DMS79 (cell line): ENCODE measurements at regions not wholly inside any gene's neighbourhood (a gene's known extent, or its start where the extent isn't known, plus 50 kb on each side); places are given as distances from the start of the nearest gene placed in this dataset.

Source experiments
- DNase-seq: peaks from one replicate; lab custom pipeline; 2025; lab: John Stamatoyannopoulos, UW

DNA sequence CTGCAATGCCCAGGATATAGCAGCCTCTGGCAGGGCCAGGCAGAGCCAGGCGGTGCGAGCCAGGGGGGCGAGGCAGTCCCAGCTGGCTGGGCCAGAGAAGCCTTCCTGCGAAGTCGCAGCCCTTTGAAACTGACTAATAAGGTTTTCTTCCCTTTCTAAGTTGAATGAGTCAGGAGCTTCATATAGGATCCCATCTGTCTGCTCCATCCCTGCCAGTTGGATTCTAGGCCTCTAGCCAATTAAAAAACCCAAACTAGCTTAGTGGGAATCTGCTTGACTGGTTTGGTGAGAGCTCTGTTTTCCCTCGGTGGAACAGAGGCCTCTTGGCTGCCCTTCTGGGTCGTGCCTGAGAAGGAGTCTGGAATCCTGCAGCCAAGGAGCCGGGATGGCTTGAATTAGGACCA is 70.1 kb upstream of the RAPGEF1 start:
- DNase-seq, result peak; percentile 64

DNA sequence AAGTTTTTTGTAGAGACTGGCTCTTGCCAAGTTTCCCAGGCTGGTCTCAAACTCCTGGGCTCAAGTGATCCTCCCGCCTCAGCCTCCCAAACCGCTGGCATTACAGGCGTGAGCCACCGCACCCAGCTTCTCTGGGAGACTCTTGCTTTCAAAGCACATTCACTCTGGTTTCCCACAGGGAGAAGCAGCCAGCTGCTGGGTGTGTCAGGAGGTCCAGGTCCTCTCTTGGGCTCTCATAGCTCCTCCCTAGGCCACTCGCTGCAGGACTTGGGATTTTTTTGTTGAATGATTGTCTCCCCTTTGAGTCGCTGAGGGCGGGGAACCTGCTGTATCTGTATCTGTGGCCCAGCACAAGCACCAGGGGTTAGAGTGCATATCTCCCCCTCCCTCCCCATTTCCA is 68.4 kb upstream of the RAPGEF1 start:
- no peak for DNase-seq

DNA sequence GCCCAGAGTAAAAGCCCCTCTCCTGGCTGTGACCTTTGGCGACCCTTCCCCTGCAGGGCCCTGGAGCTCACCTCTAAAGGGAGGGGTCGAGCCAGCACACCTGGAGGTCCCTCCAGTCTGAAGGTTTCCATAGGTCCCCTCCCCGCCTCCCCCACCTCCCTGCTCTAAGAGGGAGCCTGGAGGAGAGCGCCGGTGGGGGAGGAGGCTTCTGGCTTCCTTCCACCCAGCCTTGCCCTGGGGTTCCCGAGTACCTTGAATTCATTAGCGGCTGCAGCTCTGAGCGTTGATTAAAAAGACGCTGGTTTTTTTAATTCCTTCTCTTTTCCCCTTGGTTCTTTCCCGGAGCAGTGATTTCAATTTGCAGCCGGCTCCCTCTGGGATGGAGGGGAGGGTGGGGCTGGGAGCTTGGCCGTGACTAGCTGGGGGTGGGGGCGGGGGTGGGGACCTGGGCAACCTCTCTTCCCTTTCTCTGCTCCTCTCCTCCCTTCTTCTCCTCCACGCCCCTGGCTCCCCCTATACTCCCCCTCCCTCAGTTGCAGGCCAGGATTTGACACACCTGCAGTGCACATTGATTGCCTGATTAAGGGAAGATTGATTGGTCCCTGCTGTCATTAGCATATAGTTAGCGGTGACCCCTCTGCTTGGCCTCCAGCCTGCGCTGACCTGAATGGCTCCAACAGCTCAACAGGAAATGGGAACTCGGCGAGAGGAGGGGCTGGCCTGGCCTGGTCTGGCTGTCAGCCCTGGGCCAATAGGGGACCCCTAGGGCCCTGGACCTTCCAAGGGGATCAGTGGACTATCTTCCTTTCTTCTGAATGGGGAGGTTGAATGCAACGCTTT is 67.5 kb upstream of the RAPGEF1 start:
- peak; percentile 27 for DNase-seq

DNA sequence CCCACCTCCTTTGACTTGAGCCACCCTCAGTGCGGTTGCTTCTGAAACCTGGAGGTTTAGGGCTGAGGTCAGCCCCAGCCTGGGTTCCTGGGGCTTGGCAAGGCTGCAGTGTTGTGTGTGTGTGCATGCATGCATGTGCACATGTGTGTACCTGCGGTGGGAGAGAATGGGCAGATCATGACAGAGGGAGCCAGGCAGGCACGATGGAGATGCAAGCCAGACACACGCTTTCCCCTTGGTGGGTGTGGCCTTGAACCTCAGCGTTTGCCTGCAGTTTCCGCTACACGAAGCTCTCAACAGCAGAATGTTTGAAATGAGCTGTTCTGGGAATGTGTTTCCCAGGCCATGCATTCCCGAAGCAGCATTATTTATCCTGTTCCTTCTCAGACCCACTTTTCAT is 65.9 kb upstream of the RAPGEF1 start:
- no peak for DNase-seq

DNA sequence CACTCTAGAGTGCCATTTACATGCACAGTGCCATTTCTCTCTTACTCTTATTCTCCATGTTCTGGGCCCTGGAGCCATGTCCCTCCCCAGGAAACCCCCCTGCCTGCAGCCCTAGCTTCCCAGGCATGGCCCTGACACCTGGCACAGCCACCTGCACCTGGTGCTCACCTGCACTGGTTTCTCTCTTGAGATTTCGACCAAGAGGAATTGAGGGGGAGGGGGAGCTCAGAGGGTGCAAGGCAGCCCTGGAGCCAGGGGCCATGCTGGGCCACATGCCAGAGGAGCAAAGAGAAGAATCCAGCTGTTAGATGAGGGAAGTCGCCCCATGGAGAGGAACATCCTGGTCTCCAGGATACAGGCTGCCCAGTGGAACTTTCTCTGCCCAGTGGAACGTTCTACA is 65.0 kb upstream of the RAPGEF1 start:
- peak; percentile 38 for DNase-seq

DNA sequence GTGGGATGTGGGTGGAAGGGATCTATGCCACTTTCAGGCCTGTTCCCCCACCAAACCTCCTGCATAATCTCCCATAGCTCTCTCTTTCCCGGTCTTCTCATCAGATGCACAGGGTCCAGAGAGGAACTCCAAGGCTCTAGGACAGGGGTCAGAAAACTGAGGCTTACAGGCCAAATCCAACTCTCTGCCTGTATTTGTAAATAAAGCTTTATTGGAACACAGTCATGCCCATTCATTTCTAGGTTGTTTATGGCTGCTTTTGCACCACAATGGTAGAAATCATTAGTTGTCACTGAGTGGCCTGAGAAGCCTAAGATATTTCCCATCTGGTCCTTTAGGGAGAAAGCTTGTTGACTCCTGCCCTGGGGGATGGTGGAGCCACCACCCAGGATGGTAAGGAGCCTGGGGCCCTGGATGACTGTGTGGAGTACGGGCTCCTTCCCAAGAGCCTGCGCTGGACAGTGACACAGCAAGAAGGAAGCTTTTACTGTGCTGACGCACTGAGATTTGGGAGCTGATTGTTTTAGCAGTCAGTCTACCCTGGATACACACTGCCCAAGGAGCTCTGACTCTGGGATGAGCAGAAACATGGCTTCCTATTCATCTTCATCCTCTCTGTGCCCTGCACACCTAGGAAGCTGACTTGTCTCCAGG is 64.0 kb upstream of the RAPGEF1 start:
- DNase-seq, result no peak

DNA sequence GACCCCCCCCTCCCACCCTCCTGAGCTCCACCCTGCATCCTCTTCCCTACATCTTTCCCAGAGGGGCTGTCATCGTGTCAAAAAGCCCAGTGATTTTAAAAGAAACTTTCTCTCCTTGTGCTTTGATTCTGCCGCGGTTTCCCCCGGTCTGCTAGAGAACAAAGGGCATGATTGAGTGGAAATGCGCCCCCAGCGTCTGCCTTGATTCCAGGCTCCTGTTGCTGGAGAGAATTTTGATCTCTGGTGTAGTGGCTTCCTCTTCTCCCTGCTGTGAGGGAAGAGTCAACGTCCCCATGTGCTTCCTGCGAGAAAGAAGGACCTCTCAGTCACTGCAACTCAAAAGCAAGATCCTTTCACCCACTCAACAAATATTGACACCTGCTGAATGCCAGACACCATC is 61.9 kb upstream of the RAPGEF1 start:
- no peak for DNase-seq

DNA sequence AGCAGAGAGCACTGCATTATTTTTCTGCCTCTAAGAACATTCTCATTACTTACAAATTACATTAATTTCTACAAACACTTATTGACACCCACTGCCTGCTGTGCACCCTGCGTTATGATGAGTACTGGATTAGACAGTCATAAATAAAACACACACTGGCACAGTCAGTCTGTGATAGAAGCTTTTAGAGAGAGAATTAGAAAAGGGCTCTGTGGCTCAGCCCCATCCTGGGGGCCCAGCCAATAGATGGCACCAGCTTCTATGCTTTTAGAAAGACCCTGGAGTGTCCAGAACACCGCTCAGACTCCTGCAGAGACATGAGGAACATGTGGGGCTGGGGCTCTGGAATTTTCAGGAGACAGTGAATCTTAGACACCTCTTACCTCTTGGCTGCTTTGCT is 61.0 kb upstream of the RAPGEF1 start:
- DNase-seq, result no peak

DNA sequence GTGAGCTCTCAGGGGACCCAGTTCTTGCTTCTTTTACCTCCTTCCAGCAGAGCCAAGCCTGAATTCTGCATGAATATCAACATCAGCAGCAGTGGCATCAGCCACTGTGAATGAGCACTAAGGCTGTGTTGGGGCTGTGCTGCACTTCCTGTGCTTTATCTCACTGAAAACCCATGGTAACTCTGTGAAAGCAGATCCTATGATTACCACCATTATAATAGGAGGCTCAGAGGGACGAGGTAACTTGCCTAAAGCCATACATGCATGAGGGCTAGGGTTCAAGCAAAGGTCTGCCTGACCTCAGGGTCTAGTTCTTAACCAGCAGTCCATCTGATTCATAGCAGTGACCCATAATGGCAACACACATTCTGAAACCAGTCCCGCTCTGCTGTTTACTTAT is 60.5 kb upstream of the RAPGEF1 start:
- no peak for DNase-seq

DNA sequence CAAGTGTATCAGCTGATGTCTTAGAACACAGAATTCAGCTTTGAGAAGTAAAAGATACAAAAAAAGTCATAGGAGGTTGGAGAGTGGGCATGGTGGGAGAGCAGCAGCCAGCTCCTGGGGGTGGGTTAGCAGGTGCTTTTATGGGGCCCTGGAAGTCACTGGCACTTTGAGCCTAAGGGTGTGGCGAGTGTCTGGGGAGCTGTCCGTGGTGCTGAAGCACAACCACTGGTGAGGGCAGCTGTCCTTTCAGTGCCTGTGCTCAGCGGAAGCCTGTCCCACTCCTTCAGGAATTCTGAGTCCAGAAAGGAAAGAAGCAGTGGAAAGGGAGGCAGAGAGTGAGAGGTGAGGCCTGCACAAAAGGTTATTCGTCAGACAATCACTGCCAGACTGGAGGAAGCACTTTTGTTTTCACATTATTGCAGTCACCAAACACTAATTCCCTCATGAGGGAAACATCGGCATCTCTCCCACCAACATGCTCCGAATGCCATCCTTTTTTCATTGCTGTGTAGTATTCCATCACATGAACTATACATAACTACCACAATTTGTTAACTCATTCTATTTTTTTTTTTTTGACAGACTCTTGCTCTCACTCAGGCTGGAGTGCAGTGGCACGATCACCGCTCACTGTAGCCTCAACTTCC is 59.4 kb upstream of the RAPGEF1 start:
- no peak for DNase-seq

DNA sequence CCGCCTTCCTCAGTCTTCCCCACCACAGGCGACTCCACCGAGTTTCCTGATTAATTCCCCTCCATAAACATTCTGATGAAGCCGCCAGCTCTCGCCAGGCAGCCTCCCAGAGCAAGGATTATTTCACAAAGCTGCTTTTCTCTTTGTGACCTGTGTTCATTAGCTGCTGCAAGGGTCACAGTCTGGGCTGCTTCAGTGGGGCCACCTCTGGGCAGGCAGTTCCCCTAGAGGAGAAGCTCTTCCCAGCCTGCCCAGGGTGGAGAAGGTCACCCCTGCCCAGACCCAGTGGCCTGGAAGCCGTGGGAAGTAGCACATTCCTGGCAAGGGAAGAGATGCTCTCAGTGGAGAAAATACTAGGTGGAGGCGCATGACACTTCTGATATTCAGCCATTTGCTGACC is 58.4 kb upstream of the RAPGEF1 start:
- DNase-seq, result no peak

DNA sequence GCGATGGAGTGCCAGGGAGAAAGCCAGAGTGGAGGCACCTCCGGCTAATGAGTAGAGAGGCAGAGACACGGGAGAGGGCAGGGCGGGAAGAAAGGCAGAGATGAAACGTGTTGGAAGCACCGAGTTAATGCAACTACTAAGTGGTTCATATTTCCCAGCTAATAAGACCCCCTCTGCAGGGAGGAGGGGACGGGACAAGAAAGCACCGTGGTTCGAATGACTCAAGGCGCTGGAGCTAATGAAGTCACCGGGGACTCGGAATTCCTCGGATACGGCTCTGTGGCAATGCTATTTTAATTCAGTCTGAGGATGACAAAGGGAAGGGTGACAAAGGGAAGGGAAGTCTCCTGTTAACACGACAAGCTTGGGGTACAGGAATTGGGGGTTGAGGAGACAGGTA is 54.5 kb upstream of the RAPGEF1 start:
- DNase-seq, result no peak

DNA sequence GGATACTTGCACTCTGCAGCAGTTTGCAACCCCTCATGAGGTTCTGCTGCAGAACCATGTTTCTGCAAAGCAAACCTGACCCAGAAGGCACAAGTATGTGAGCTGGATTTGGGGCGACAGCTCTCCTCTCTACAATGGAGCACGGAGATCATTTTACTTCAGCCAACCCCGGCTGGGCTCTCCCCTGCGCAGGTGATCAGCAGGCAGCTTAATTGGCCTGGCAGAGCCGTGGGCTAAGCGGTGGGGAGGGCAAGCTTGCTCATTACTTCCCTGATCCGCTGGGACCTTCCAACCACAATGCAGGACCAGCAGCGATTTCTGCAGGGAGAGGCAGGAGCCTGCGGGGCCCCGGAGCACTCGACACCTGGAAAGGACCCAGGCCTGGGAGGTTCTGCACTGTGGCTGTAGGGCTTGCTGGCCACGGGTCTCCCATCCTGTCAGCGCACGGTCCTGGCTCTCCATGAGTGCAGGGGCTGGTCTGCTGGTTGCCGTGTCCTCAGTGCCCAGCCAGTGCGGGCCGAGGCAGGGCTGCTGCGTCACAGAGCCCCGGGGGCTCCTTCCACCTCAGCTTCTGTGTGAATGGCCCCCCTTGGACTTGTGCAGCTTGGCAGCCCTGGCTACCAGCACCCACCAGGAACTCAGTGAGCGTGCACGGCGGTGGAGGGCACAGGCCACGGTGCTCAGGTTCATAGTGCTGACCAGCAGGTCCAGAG is 51.8 kb upstream of the RAPGEF1 start:
- no peak for DNase-seq
